ENCODE measurements at regions not wholly inside any gene's neighbourhood (a gene's known extent, or its start where the extent isn't known, plus 50 kb on each side); places are given as distances from the start of the nearest gene placed in this dataset.

GRCh38 chr7:49294611-49295010 lies 370.3 kb downstream of the CDC14C start:
- no peak overlapping the region for H3K4me3 ChIP-seq (ENCODE audit: low read depth, low read length, poor library complexity, severe bottlenecking)
- no peak overlapping the region for H3K27ac ChIP-seq (ENCODE audit: low read depth, low read length, poor library complexity, severe bottlenecking)
- no peak overlapping the region for H3K9ac ChIP-seq (ENCODE audit: low read length)
- no peak overlapping the region for H2AFZ ChIP-seq (ENCODE audit: low read length)
- no peaks in the 10 kb centered on the region for H4K20me1 ChIP-seq (ENCODE audit: insufficient read depth, low read length)
- H3K79me2 ChIP-seq (ENCODE audit: insufficient read depth, low read length), result no peaks in the 10 kb centered on the region
- TF ChIP-seq, protein P1, sequence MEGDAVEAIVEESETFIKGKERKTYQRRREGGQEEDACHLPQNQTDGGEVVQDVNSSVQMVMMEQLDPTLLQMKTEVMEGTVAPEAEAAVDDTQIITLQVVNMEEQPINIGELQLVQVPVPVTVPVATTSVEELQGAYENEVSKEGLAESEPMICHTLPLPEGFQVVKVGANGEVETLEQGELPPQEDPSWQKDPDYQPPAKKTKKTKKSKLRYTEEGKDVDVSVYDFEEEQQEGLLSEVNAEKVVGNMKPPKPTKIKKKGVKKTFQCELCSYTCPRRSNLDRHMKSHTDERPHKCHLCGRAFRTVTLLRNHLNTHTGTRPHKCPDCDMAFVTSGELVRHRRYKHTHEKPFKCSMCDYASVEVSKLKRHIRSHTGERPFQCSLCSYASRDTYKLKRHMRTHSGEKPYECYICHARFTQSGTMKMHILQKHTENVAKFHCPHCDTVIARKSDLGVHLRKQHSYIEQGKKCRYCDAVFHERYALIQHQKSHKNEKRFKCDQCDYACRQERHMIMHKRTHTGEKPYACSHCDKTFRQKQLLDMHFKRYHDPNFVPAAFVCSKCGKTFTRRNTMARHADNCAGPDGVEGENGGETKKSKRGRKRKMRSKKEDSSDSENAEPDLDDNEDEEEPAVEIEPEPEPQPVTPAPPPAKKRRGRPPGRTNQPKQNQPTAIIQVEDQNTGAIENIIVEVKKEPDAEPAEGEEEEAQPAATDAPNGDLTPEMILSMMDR (IDR thresholded peaks at IDR 0.05; ENCODE audit: low read length), result no peak
- no peak for TF ChIP-seq EZH2 (IDR thresholded peaks at IDR 0.05; ENCODE audit: borderline replicate concordance, low read length)
- H3K27me3 ChIP-seq (ENCODE audit: insufficient read depth, low read length), result no peaks in the 10 kb centered on the region
- H3K36me3 ChIP-seq (ENCODE audit: insufficient read depth, low read length), result no peaks in the 10 kb centered on the region
- no peak overlapping the region for H3K4me2 ChIP-seq (ENCODE audit: low read length)
- H3K9me2 ChIP-seq (ENCODE audit: low read depth, low read length), result no peaks in the 10 kb centered on the region
- no peaks in the 10 kb centered on the region for H3F3A ChIP-seq (ENCODE audit: insufficient read depth, low read length)
- H3K4me1 ChIP-seq (ENCODE audit: insufficient read depth, low read length, severe bottlenecking), result no peaks in the 10 kb centered on the region
- no peaks in the 10 kb centered on the region for H3K9me3 ChIP-seq (ENCODE audit: low read length)

DNA sequence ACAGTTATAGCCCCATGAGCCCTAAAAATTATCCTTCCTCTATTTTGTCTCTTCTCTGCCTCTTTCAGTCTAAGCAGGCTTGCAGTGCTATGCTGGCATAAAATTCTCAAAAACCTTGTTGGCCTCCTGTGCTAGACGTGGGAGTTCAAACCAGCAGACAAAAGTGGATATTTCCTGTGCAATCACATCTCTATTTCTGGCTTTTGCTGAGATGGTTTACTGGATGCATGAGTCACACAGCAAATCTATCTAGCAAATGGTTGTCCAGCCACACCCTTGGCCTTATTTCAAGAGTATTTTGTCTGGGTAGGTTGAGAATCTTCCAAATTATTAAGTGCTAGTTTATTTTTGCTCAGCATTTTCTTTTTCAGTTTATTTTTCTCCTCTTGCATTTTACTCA lies 370.8 kb downstream of the CDC14C start:
- Histone ChIP-seq H3K9me3 (ENCODE audit: low read length) (no peaks in the 10 kb centered on the region), H3F3A (ENCODE audit: insufficient read depth, low read length) (no peaks in the 10 kb centered on the region), H3K27me3 (ENCODE audit: insufficient read depth, low read length) (no peaks in the 10 kb centered on the region), H3K4me2 (ENCODE audit: low read length) (no peak overlapping the region), H3K9me2 (ENCODE audit: low read depth, low read length) (no peaks in the 10 kb centered on the region), H3K79me2 (ENCODE audit: insufficient read depth, low read length) (no peaks in the 10 kb centered on the region), H3K4me3 (ENCODE audit: low read depth, low read length, poor library complexity, severe bottlenecking) (no peak overlapping the region), H3K4me1 (ENCODE audit: insufficient read depth, low read length, severe bottlenecking) (no peaks in the 10 kb centered on the region), H2AFZ (ENCODE audit: low read length) (no peak overlapping the region), H3K27ac (ENCODE audit: low read depth, low read length, poor library complexity, severe bottlenecking) (no peak overlapping the region), H3K36me3 (ENCODE audit: insufficient read depth, low read length) (no peaks in the 10 kb centered on the region), H3K9ac (ENCODE audit: low read length) (no peak overlapping the region), H4K20me1 (ENCODE audit: insufficient read depth, low read length) (no peaks in the 10 kb centered on the region)
- no peak for TF ChIP-seq EZH2 (IDR thresholded peaks at IDR 0.05; ENCODE audit: borderline replicate concordance, low read length)
- TF ChIP-seq, protein P1 (IDR thresholded peaks at IDR 0.05; ENCODE audit: low read length), result no peak

DNA sequence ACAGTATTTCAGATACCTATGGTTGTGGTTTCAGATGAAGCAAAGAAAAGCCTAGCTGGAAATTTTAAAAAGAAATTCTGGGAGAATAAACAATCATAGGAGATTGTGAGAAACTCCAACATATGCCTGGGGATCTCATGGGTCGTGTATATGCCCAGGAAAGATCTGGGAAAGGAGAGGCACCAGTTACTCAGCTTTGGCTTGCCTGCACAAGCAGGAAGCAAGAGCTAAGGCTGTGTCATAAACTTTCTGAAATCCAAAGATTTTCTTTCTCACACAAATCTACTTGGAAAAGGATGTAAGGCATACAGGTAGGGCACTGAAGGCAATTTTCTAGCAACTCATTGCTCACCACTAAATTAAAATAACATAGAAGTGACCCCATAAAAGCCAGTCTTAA lies 373.6 kb downstream of the CDC14C start:
- H3K27me3 ChIP-seq (ENCODE audit: insufficient read depth, low read length), result no peaks in the 10 kb centered on the region
- no peak for TF ChIP-seq EZH2 (IDR thresholded peaks at IDR 0.05; ENCODE audit: borderline replicate concordance, low read length)
- TF ChIP-seq, protein P1 (IDR thresholded peaks at IDR 0.05; ENCODE audit: low read length), result no peak
- no peaks in the 10 kb centered on the region for H3F3A ChIP-seq (ENCODE audit: insufficient read depth, low read length)
- no peak overlapping the region for H2AFZ ChIP-seq (ENCODE audit: low read length)
- H3K9ac ChIP-seq (ENCODE audit: low read length), result no peak overlapping the region
- no peaks in the 10 kb centered on the region for H3K9me2 ChIP-seq (ENCODE audit: low read depth, low read length)
- no peaks in the 10 kb centered on the region for H3K9me3 ChIP-seq (ENCODE audit: low read length)
- H3K27ac ChIP-seq (ENCODE audit: low read depth, low read length, poor library complexity, severe bottlenecking), result no peak overlapping the region
- no peaks in the 10 kb centered on the region for H3K4me1 ChIP-seq (ENCODE audit: insufficient read depth, low read length, severe bottlenecking)
- no peaks in the 10 kb centered on the region for H3K79me2 ChIP-seq (ENCODE audit: insufficient read depth, low read length)
- no peak overlapping the region for H3K4me2 ChIP-seq (ENCODE audit: low read length)
- H3K4me3 ChIP-seq (ENCODE audit: low read depth, low read length, poor library complexity, severe bottlenecking), result no peak overlapping the region
- no peaks in the 10 kb centered on the region for H4K20me1 ChIP-seq (ENCODE audit: insufficient read depth, low read length)
- no peaks in the 10 kb centered on the region for H3K36me3 ChIP-seq (ENCODE audit: insufficient read depth, low read length)

Data from OCI-LY1 (cell line).